OCI-LY7 (cell line): ENCODE measurements at regions not wholly inside any gene's neighbourhood (a gene's known extent, or its start where the extent isn't known, plus 50 kb on each side); places are given as distances from the start of the nearest gene placed in this dataset.

Experiments used
- EZH2phosphoT487 ChIP-seq: fragments of 200-600 bp; sonication (generic); IDR thresholded peaks from 2 replicates; pipeline ENCODE4 v1.6.1; 2018; ENCODE audit warnings: low read depth, borderline replicate concordance, mild to moderate bottlenecking, mixed run types, antibody characterized with exemption, low read length, moderate library complexity, mixed read lengths
- TF ChIP-seq, protein P1 (sequence below): fragments of 200-600 bp; sonication (generic); conservative IDR thresholded peaks from 2 replicates; pipeline ENCODE4 v1.5.1; 2014; ENCODE audit warnings: mild to moderate bottlenecking, antibody characterized with exemption, low read length, moderate library complexity, mixed read lengths

DNA sequence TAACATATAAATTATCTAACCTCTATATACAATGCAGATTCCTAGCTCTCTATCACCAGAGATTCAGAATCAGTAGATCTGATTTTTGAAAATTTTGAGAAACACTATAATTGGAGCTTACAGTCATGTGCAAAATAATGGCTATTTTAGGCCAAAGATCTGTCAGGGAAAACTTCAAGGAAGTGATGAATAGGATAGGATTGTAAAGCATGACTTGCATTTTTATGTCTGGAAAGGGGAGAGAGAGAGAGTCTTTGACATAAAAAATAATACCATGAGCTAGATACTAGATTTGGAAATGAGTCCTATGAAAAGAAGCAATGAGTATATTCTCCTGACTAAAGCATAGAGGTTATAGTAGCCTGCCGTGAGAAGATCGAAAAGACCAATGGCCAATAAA is 181.1 kb downstream of the SDHAF3 start:
- TF ChIP-seq, protein P1, sequence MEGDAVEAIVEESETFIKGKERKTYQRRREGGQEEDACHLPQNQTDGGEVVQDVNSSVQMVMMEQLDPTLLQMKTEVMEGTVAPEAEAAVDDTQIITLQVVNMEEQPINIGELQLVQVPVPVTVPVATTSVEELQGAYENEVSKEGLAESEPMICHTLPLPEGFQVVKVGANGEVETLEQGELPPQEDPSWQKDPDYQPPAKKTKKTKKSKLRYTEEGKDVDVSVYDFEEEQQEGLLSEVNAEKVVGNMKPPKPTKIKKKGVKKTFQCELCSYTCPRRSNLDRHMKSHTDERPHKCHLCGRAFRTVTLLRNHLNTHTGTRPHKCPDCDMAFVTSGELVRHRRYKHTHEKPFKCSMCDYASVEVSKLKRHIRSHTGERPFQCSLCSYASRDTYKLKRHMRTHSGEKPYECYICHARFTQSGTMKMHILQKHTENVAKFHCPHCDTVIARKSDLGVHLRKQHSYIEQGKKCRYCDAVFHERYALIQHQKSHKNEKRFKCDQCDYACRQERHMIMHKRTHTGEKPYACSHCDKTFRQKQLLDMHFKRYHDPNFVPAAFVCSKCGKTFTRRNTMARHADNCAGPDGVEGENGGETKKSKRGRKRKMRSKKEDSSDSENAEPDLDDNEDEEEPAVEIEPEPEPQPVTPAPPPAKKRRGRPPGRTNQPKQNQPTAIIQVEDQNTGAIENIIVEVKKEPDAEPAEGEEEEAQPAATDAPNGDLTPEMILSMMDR: no peak
- no peak for TF ChIP-seq EZH2phosphoT487
